Tibial artery (tissue), 4 donors: ENCODE measurements at regions not wholly inside any gene's neighbourhood (a gene's known extent, or its start where the extent isn't known, plus 50 kb on each side); places are given as distances from the start of the nearest gene placed in this dataset.

Source experiments
- DNase-seq, 2 donors: peaks; one replicate each; pipeline ENCODE4 v3.0.0-alpha.2; 2019
- H3K27ac ChIP-seq, 2 donors: fragments of 200-600 bp; sonication (generic) in 1 of 2; 1 replicate in 1 of 2; 2 replicates in 1 of 2; pipeline ENCODE4 v1.5.1; 2018 to 2019; ENCODE audit warnings: mild to moderate bottlenecking in 1 of 2
- H3K27me3 ChIP-seq, 2 donors: fragments of 200-600 bp; sonication (generic) in 1 of 2; one replicate each; pipeline versions ENCODE4 v1.5.1 to v1.6.0; 2016 to 2019
- H3K36me3 ChIP-seq, 3 donors: fragments of 200-600 bp; sonication (generic) in 2 of 3; one replicate each; pipeline ENCODE4 v1.5.1; 2016 to 2019; ENCODE audit warnings: mild to moderate bottlenecking in 2 of 3
- H3K4me1 ChIP-seq, 4 donors: fragments of 200-600 bp; sonication (generic) in 2 of 4; 1 replicate in 3 of 4; 2 replicates in 1 of 4; pipeline ENCODE4 v1.5.1; 2016 to 2019
- H3K4me3 ChIP-seq, 2 donors: fragments of 200-600 bp; sonication (generic) in 1 of 2; 1 replicate in 1 of 2; 2 replicates in 1 of 2; pipeline ENCODE4 v1.5.1; 2018 to 2019; ENCODE audit warnings: mild to moderate bottlenecking in 2 of 2
- H3K9me3 ChIP-seq, 3 donors: fragments of 200-600 bp; sonication (generic) in 1 of 3; one replicate each; pipeline ENCODE4 v1.5.1; 2016 to 2019
- CTCF ChIP-seq, 2 experiments: fragments of 200-600 bp in 1 of 2; fragments of 450-650 bp in 1 of 2; IDR thresholded peaks; one replicate each; pipeline ENCODE4 v1.5.1; 2017 to 2019; ENCODE audit warnings: antibody characterized with exemption in 2 of 2, mild to moderate bottlenecking in 1 of 2, moderate library complexity in 1 of 2
- intact Hi-C: fragments of 100-400 bp; cut with DNase I; formaldehyde crosslinking; loops from one replicate; pipeline ENCODE4 v1.15.0; 2023; ENCODE audit warnings: low total_unique reads

GRCh38 chr7:115722302-115722977 is 308.1 kb downstream of the TFEC start:
- DNase-seq: no peak
- Histone ChIP-seq H3K9me3 (no peaks in the 10 kb centered on the region), H3K27me3 (no peaks in the 10 kb centered on the region), H3K4me1 (no peaks in the 10 kb centered on the region), H3K36me3 (no peaks in the 10 kb centered on the region), H3K4me3 (no peak overlapping the region), H3K27ac (no peak overlapping the region)
- intact Hi-C loops: no loop called here
- TF ChIP-seq CTCF (IDR thresholded peaks at IDR 0.05): no peak

GRCh38 chr7:115721293-115722217 is 309.0 kb downstream of the TFEC start:
- Histone ChIP-seq H3K36me3 (no peaks in the 10 kb centered on the region), H3K4me3 (no peak overlapping the region), H3K27ac (no peak overlapping the region), H3K4me1 (no peaks in the 10 kb centered on the region), H3K9me3 (no peaks in the 10 kb centered on the region), H3K27me3 (no peaks in the 10 kb centered on the region)
- DNase-seq: no peak
- TF ChIP-seq CTCF (IDR thresholded peaks at IDR 0.05): no peak
- intact Hi-C loops: no loop called here

GRCh38 chr7:115719963-115720362 is 310.6 kb downstream of the TFEC start:
- Histone ChIP-seq H3K4me3 (no peak overlapping the region), H3K27me3 (no peaks in the 10 kb centered on the region), H3K36me3 (no peaks in the 10 kb centered on the region), H3K4me1 (no peaks in the 10 kb centered on the region), H3K9me3 (no peaks in the 10 kb centered on the region), H3K27ac (no peak overlapping the region)
- DNase-seq: no peak
- no peak for TF ChIP-seq CTCF (IDR thresholded peaks at IDR 0.05)
- intact Hi-C loops: no loop called here

GRCh38 chr7:115709664-115710063 is 320.9 kb downstream of the TFEC start:
- Histone ChIP-seq H3K4me3 (no peak overlapping the region), H3K27me3 (no peaks in the 10 kb centered on the region), H3K9me3 (no peaks in the 10 kb centered on the region), H3K36me3 (no peaks in the 10 kb centered on the region), H3K4me1 (no peaks in the 10 kb centered on the region), H3K27ac (no peak overlapping the region)
- DNase-seq: no peak
- intact Hi-C loops: no loop called here
- no peak for TF ChIP-seq CTCF (IDR thresholded peaks at IDR 0.05)

- DNase-seq: no peak
- Histone ChIP-seq H3K9me3 (no peaks in the 10 kb centered on the region), H3K27me3 (no peaks in the 10 kb centered on the region), H3K4me3 (no peak overlapping the region), H3K27ac (no peak overlapping the region), H3K36me3 (no peaks in the 10 kb centered on the region), H3K4me1 (no peaks in the 10 kb centered on the region)
- intact Hi-C loops: no loop called here
- no peak for TF ChIP-seq CTCF (IDR thresholded peaks at IDR 0.05)
These were observed 322.6 kb downstream of the TFEC start for GRCh38 chr7:115708013-115708341.
